ENCODE measurements at regions not wholly inside any gene's neighbourhood (a gene's known extent, or its start where the extent isn't known, plus 50 kb on each side); places are given as distances from the start of the nearest gene placed in this dataset.

GRCh38 chr5:103439007-103439406 lies 123.6 kb downstream of the NUDT12 start:
- Histone ChIP-seq H3K27ac (ENCODE audit: low read depth, low read length) (no peak overlapping the region), H3K36me3 (ENCODE audit: insufficient read depth, low read length) (no peaks in the 10 kb centered on the region), H3K27me3 (ENCODE audit: insufficient read depth, low read length) (no peaks in the 10 kb centered on the region), H3K4me1 (ENCODE audit: insufficient read depth, low read length) (no peaks in the 10 kb centered on the region), H3K9me3 (ENCODE audit: control insufficient read depth in 1 of 2, low read length in 2 of 2) (peaks cover 0 to 5% of the 10 kb centered on the region in 2 donors), H3K4me3 (ENCODE audit: low read length in 2 of 2) (no peak overlapping the region)
- Mint-ChIP-seq H3K4me1 (no peaks in the 10 kb centered on the region), H3K9me3 (peaks cover 3 to 34% (median 21%) of the 10 kb centered on the region in 8 donors), H3K4me3 (no peak overlapping the region), H3K27ac (no peak overlapping the region), H3K36me3 (no peaks in the 10 kb centered on the region), H3K27me3 (peaks cover 1 to 2% of the 10 kb centered on the region in 2 donors)
- no peak for DNase-seq
- intact Hi-C loops (cut with micrococcal nuclease): no loop called here
- CTCF ChIA-PET (ENCODE audit: partially characterized antibody): no interaction called here
- POLR2A ChIA-PET (ENCODE audit: partially characterized antibody): no interaction called here

GRCh38 chr5:103436656-103437055 lies 125.9 kb downstream of the NUDT12 start:
- Histone ChIP-seq H3K9me3 (ENCODE audit: control insufficient read depth in 1 of 2, low read length in 2 of 2) (peaks cover 0 to 5% of the 10 kb centered on the region in 2 donors), H3K4me3 (ENCODE audit: low read length in 2 of 2) (no peak overlapping the region), H3K4me1 (ENCODE audit: insufficient read depth, low read length) (no peaks in the 10 kb centered on the region), H3K27me3 (ENCODE audit: insufficient read depth, low read length) (no peaks in the 10 kb centered on the region), H3K27ac (ENCODE audit: low read depth, low read length) (no peak overlapping the region), H3K36me3 (ENCODE audit: insufficient read depth, low read length) (no peaks in the 10 kb centered on the region)
- H3K36me3 Mint-ChIP-seq: no peaks in the 10 kb centered on the region
- H3K27me3 Mint-ChIP-seq: peaks cover 0 to 3% of the 10 kb centered on the region in 2 donors
- H3K27ac Mint-ChIP-seq: no peak overlapping the region
- peaks cover 3 to 34% (median 18%) of the 10 kb centered on the region in 8 donors for H3K9me3 Mint-ChIP-seq
- ChIA-PET CTCF (ENCODE audit: partially characterized antibody) (no interaction called here), POLR2A (ENCODE audit: partially characterized antibody) (no interaction called here)
- intact Hi-C loops (cut with micrococcal nuclease): no loop called here
- H3K4me3 Mint-ChIP-seq: no peak overlapping the region
- H3K4me1 Mint-ChIP-seq: no peaks in the 10 kb centered on the region
- no peak for DNase-seq

GRCh38 chr5:103436112-103436511 lies 126.5 kb downstream of the NUDT12 start:
- no peaks in the 10 kb centered on the region for H3K36me3 Mint-ChIP-seq
- H3K36me3 ChIP-seq (ENCODE audit: insufficient read depth, low read length): no peaks in the 10 kb centered on the region
- no peaks in the 10 kb centered on the region for H3K27me3 ChIP-seq (ENCODE audit: insufficient read depth, low read length)
- H3K4me1 Mint-ChIP-seq: no peaks in the 10 kb centered on the region
- H3K4me3 Mint-ChIP-seq: no peak overlapping the region
- ChIA-PET CTCF (ENCODE audit: partially characterized antibody) (no interaction called here), POLR2A (ENCODE audit: partially characterized antibody) (no interaction called here)
- peaks cover 3 to 33% (median 18%) of the 10 kb centered on the region in 8 donors for H3K9me3 Mint-ChIP-seq
- intact Hi-C loops (cut with micrococcal nuclease): no loop called here
- H3K4me1 ChIP-seq (ENCODE audit: insufficient read depth, low read length): no peaks in the 10 kb centered on the region
- no peak overlapping the region for H3K27ac ChIP-seq (ENCODE audit: low read depth, low read length)
- H3K27ac Mint-ChIP-seq: no peak overlapping the region
- DNase-seq: no peak
- H3K9me3 ChIP-seq (ENCODE audit: control insufficient read depth in 1 of 2, low read length in 2 of 2): peaks cover 0 to 5% of the 10 kb centered on the region in 2 donors
- no peak overlapping the region for H3K4me3 ChIP-seq (ENCODE audit: low read length in 2 of 2)
- peaks cover 0 to 3% of the 10 kb centered on the region in 2 donors for H3K27me3 Mint-ChIP-seq

GRCh38 chr5:103435136-103435889 lies 127.3 kb downstream of the NUDT12 start:
- no peaks in the 10 kb centered on the region for H3K4me1 Mint-ChIP-seq
- peaks cover 2 to 25% (median 15%) of the 10 kb centered on the region in 8 donors for H3K9me3 Mint-ChIP-seq
- Histone ChIP-seq H3K27ac (ENCODE audit: low read depth, low read length) (no peak overlapping the region), H3K9me3 (ENCODE audit: control insufficient read depth in 1 of 2, low read length in 2 of 2) (peaks cover 0 to 4% of the 10 kb centered on the region in 2 donors), H3K4me1 (ENCODE audit: insufficient read depth, low read length) (no peaks in the 10 kb centered on the region), H3K36me3 (ENCODE audit: insufficient read depth, low read length) (no peaks in the 10 kb centered on the region), H3K4me3 (ENCODE audit: low read length in 2 of 2) (no peak overlapping the region), H3K27me3 (ENCODE audit: insufficient read depth, low read length) (no peaks in the 10 kb centered on the region)
- H3K27ac Mint-ChIP-seq: no peak overlapping the region
- ChIA-PET CTCF (ENCODE audit: partially characterized antibody) (no interaction called here), POLR2A (ENCODE audit: partially characterized antibody) (no interaction called here)
- no peak overlapping the region for H3K4me3 Mint-ChIP-seq
- no peak for DNase-seq
- peaks cover 0 to 2% of the 10 kb centered on the region in 2 donors for H3K27me3 Mint-ChIP-seq
- no peaks in the 10 kb centered on the region for H3K36me3 Mint-ChIP-seq
- intact Hi-C loops (cut with micrococcal nuclease): no loop called here

GRCh38 chr5:103434057-103434456 lies 128.5 kb downstream of the NUDT12 start:
- no peaks in the 10 kb centered on the region for H3K27me3 ChIP-seq (ENCODE audit: insufficient read depth, low read length)
- no peaks in the 10 kb centered on the region for H3K9me3 ChIP-seq (ENCODE audit: control insufficient read depth in 1 of 2, low read length in 2 of 2)
- no peaks in the 10 kb centered on the region for H3K4me1 Mint-ChIP-seq
- no peaks in the 10 kb centered on the region for H3K4me1 ChIP-seq (ENCODE audit: insufficient read depth, low read length)
- H3K36me3 ChIP-seq (ENCODE audit: insufficient read depth, low read length): no peaks in the 10 kb centered on the region
- peaks cover 0 to 14% (median 2%) of the 10 kb centered on the region in 8 donors for H3K9me3 Mint-ChIP-seq
- no peaks in the 10 kb centered on the region for H3K36me3 Mint-ChIP-seq
- peaks cover 0 to 2% of the 10 kb centered on the region in 2 donors for H3K27me3 Mint-ChIP-seq
- intact Hi-C loops (cut with micrococcal nuclease): no loop called here
- H3K27ac ChIP-seq (ENCODE audit: low read depth, low read length): no peak overlapping the region
- no peak for DNase-seq
- no peak overlapping the region for H3K4me3 Mint-ChIP-seq
- no peak overlapping the region for H3K27ac Mint-ChIP-seq
- no peak overlapping the region for H3K4me3 ChIP-seq (ENCODE audit: low read length in 2 of 2)
- ChIA-PET POLR2A (ENCODE audit: partially characterized antibody) (no interaction called here), CTCF (ENCODE audit: partially characterized antibody) (no interaction called here)

GRCh38 chr5:103433211-103433610 lies 129.4 kb downstream of the NUDT12 start:
- Mint-ChIP-seq H3K9me3 (peaks cover 0 to 6% (median 0%) of the 10 kb centered on the region in 8 donors), H3K27ac (no peak overlapping the region), H3K36me3 (no peaks in the 10 kb centered on the region), H3K4me3 (no peak overlapping the region), H3K27me3 (peaks cover 0 to 2% of the 10 kb centered on the region in 2 donors), H3K4me1 (no peaks in the 10 kb centered on the region)
- H3K27me3 ChIP-seq (ENCODE audit: insufficient read depth, low read length): no peaks in the 10 kb centered on the region
- no peaks in the 10 kb centered on the region for H3K9me3 ChIP-seq (ENCODE audit: control insufficient read depth in 1 of 2, low read length in 2 of 2)
- H3K4me3 ChIP-seq (ENCODE audit: low read length in 2 of 2): no peak overlapping the region
- intact Hi-C loops (cut with micrococcal nuclease): no loop called here
- no peak overlapping the region for H3K27ac ChIP-seq (ENCODE audit: low read depth, low read length)
- no peaks in the 10 kb centered on the region for H3K4me1 ChIP-seq (ENCODE audit: insufficient read depth, low read length)
- DNase-seq: no peak
- CTCF ChIA-PET (ENCODE audit: partially characterized antibody): no interaction called here
- POLR2A ChIA-PET (ENCODE audit: partially characterized antibody): no interaction called here
- no peaks in the 10 kb centered on the region for H3K36me3 ChIP-seq (ENCODE audit: insufficient read depth, low read length)

- Histone ChIP-seq H3K27ac (ENCODE audit: low read depth, low read length) (no peak overlapping the region), H3K4me1 (ENCODE audit: insufficient read depth, low read length) (no peaks in the 10 kb centered on the region), H3K27me3 (ENCODE audit: insufficient read depth, low read length) (no peaks in the 10 kb centered on the region), H3K9me3 (ENCODE audit: control insufficient read depth in 1 of 2, low read length in 2 of 2) (no peaks in the 10 kb centered on the region), H3K4me3 (ENCODE audit: low read length in 2 of 2) (no peak overlapping the region), H3K36me3 (ENCODE audit: insufficient read depth, low read length) (no peaks in the 10 kb centered on the region)
- H3K27ac Mint-ChIP-seq: no peak overlapping the region
- peaks cover 1 to 2% of the 10 kb centered on the region in 2 donors for H3K27me3 Mint-ChIP-seq
- no peaks in the 10 kb centered on the region for H3K36me3 Mint-ChIP-seq
- no peaks in the 10 kb centered on the region for H3K4me1 Mint-ChIP-seq
- no peak overlapping the region for H3K4me3 Mint-ChIP-seq
- POLR2A ChIA-PET (ENCODE audit: partially characterized antibody): no interaction called here
- DNase-seq: no peak
- intact Hi-C loops (cut with micrococcal nuclease): no loop called here
- H3K9me3 Mint-ChIP-seq: no peaks in the 10 kb centered on the region
- CTCF ChIA-PET (ENCODE audit: partially characterized antibody): no interaction called here
Observed at GRCh38 chr5:103428923-103429322, 133.7 kb downstream of the NUDT12 start.

Data from CD4-positive, alpha-beta memory T cell (primary cell).